ENCODE measurements at regions not wholly inside any gene's neighbourhood (a gene's known extent, or its start where the extent isn't known, plus 50 kb on each side); places are given as distances from the start of the nearest gene placed in this dataset.

DNA sequence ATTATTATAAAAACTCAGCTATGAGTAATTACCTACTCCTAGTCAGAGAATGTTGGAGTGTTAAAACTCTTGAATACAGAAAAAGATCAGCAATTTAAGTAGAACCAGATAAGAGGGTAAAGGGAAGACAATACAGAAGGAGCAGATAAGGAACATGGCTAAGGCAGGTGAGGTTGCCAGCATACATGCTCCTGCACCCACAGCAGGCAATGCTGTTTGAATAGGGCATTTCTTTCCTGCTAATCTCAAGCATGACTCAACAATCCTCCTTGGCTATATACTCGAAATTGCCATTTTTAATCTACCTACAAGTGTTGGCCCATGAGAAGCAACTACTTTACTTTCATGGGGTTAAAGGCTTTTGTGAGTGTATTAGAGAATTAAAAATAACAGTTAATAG, 494.5 kb downstream of the DIPK2A start:
- TF ChIP-seq, protein P1, sequence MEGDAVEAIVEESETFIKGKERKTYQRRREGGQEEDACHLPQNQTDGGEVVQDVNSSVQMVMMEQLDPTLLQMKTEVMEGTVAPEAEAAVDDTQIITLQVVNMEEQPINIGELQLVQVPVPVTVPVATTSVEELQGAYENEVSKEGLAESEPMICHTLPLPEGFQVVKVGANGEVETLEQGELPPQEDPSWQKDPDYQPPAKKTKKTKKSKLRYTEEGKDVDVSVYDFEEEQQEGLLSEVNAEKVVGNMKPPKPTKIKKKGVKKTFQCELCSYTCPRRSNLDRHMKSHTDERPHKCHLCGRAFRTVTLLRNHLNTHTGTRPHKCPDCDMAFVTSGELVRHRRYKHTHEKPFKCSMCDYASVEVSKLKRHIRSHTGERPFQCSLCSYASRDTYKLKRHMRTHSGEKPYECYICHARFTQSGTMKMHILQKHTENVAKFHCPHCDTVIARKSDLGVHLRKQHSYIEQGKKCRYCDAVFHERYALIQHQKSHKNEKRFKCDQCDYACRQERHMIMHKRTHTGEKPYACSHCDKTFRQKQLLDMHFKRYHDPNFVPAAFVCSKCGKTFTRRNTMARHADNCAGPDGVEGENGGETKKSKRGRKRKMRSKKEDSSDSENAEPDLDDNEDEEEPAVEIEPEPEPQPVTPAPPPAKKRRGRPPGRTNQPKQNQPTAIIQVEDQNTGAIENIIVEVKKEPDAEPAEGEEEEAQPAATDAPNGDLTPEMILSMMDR (IDR thresholded peaks at IDR 0.05), result no peak
- TF ChIP-seq POLR2A (IDR thresholded peaks at IDR 0.05) (no peak), POLR2AphosphoS5 (IDR thresholded peaks at IDR 0.05) (no peak)

Data from sigmoid colon (tissue), 4 donors.